OCI-LY7 (cell line): ENCODE measurements at regions not wholly inside any gene's neighbourhood (a gene's known extent, or its start where the extent isn't known, plus 50 kb on each side); places are given as distances from the start of the nearest gene placed in this dataset.

Experiments
- BruUV-seq: library from RNA; stranded (reverse); fragments of 400-500 nt; replicated peaks from 2 replicates; lab custom pipeline; 2021; lab: Mats Ljungman, UMichigan
- CTCF ChIA-PET: fragments of 300-600 bp; sonication (Branson Sonifier 250); formaldehyde crosslinking; loops from one replicate; lab custom pipeline; 2022; ENCODE audit warnings: antibody characterized with exemption; ENCODE audit not compliant: unreplicated experiment; lab: Charles Lee
- POLR2A ChIA-PET: fragments of 300-600 bp; sonication (Branson Sonifier 250); formaldehyde crosslinking; loops from one replicate; lab custom pipeline; 2022; ENCODE audit warnings: antibody characterized with exemption; lab: Charles Lee
- DNase-seq: peaks from one replicate; pipeline ENCODE4 v3.0.0-alpha.2; 2015; ENCODE audit warnings: low spot score
- H2AFZ ChIP-seq: fragments of 200-600 bp; sonication (generic), shearing (Covaris generic); 2 replicates; pipeline ENCODE4 v1.6.1; 2014; ENCODE audit warnings: mild to moderate bottlenecking, antibody characterized with exemption, low read length, moderate library complexity
- H3K27ac ChIP-seq: fragments of 200-600 bp; sonication (generic); 2 replicates; pipeline ENCODE4 v1.5.1; 2014; ENCODE audit warnings: mixed run types, low read depth, mild to moderate bottlenecking, moderate library complexity, low read length, inconsistent platforms; ENCODE audit not compliant: poor library complexity, severe bottlenecking
- H3K36me3 ChIP-seq: fragments of 200-600 bp; sonication (generic); 2 replicates; pipeline ENCODE4 v1.6.1; 2014; ENCODE audit warnings: mild to moderate bottlenecking, antibody characterized with exemption, low read length, moderate library complexity, mixed read lengths; ENCODE audit not compliant: insufficient read depth
- H3K4me1 ChIP-seq: fragments of 200-600 bp; sonication (generic); 2 replicates; pipeline ENCODE4 v1.5.1; 2014; ENCODE audit warnings: mild to moderate bottlenecking, low read length; ENCODE audit not compliant: insufficient read depth, poor library complexity, severe bottlenecking
- H3K4me2 ChIP-seq: fragments of 200-600 bp; sonication (generic); 2 replicates; pipeline ENCODE4 v1.6.1; 2014; ENCODE audit warnings: mild to moderate bottlenecking, low read length
- H3K4me3 ChIP-seq: fragments of 200-600 bp; sonication (generic); 2 replicates; pipeline ENCODE4 v1.5.1; 2014; ENCODE audit warnings: mild to moderate bottlenecking, low read depth, low read length; ENCODE audit not compliant: poor library complexity, severe bottlenecking
- H3K79me2 ChIP-seq: fragments of 200-600 bp; sonication (generic); 2 replicates; pipeline ENCODE4 v1.6.1; 2016; ENCODE audit warnings: low read depth, mild to moderate bottlenecking, low read length, moderate library complexity, mixed read lengths; ENCODE audit not compliant: insufficient read depth
- H3K9me2 ChIP-seq: fragments of 200-600 bp; sonication (generic); 2 replicates; pipeline ENCODE4 v1.6.1; 2016; ENCODE audit warnings: mild to moderate bottlenecking, low read length, mixed read lengths; ENCODE audit not compliant: insufficient read depth
- H3K9me3 ChIP-seq: fragments of 200-600 bp; sonication (generic); 2 replicates; pipeline ENCODE4 v1.6.1; 2014; ENCODE audit warnings: mild to moderate bottlenecking, mixed run types, low read length, mixed read lengths
- H4K20me1 ChIP-seq: fragments of 200-600 bp; sonication (generic); 2 replicates; pipeline ENCODE4 v1.6.1; 2014; ENCODE audit warnings: mild to moderate bottlenecking, antibody characterized with exemption, low read length, moderate library complexity, mixed read lengths; ENCODE audit not compliant: insufficient read depth
- CTCF ChIP-seq: fragments of 200-600 bp; sonication (generic); conservative IDR thresholded peaks from 2 replicates; pipeline ENCODE4 v1.5.1; 2014; ENCODE audit warnings: mild to moderate bottlenecking, antibody characterized with exemption, low read length, moderate library complexity, mixed read lengths
- EZH2phosphoT487 ChIP-seq: fragments of 200-600 bp; sonication (generic); IDR thresholded peaks from 2 replicates; pipeline ENCODE4 v1.6.1; 2018; ENCODE audit warnings: low read depth, borderline replicate concordance, mild to moderate bottlenecking, mixed run types, antibody characterized with exemption, low read length, moderate library complexity, mixed read lengths
- intact Hi-C: fragments of 100-400 bp; cut with micrococcal nuclease; formaldehyde crosslinking; loops from one replicate; pipeline ENCODE4 v1.10.0; 2022; ENCODE audit not compliant: unreplicated experiment

GRCh38 chr4:159016593-159017024, 86.3 kb upstream of the RAPGEF2 start:
- Histone ChIP-seq H4K20me1 (no peaks in the 10 kb centered on the region), H3K4me2 (no peak overlapping the region), H3K9me2 (no peaks in the 10 kb centered on the region), H3K9me3 (no peaks in the 10 kb centered on the region), H3K27ac (no peak overlapping the region), H3K36me3 (no peaks in the 10 kb centered on the region), H3K4me3 (no peak overlapping the region), H3K4me1 (peaks cover 11% of the 10 kb centered on the region), H2AFZ (no peak overlapping the region), H3K79me2 (no peaks in the 10 kb centered on the region)
- ChIA-PET CTCF (no interaction called here), POLR2A (interaction anchor here (0.6 to 1.4 kb wide), 2 partner anchors 10 to 35 kb away, joined by 3 read pairs; no protein-coding TSS in a partner anchor)
- no TSS peak for BruUV-seq
- intact Hi-C loops: no loop called here
- no peak for DNase-seq
- no peak for TF ChIP-seq EZH2phosphoT487
- no peak for TF ChIP-seq CTCF

- Histone ChIP-seq H3K36me3 (no peaks in the 10 kb centered on the region), H3K27ac (no peak overlapping the region), H3K4me1 (peaks cover 11% of the 10 kb centered on the region), H3K9me2 (no peaks in the 10 kb centered on the region), H3K9me3 (no peaks in the 10 kb centered on the region), H3K79me2 (no peaks in the 10 kb centered on the region), H2AFZ (peak overlapping the region; percentile 29; the same call in 1 of the 2 replicates), H3K4me3 (no peak overlapping the region), H4K20me1 (no peaks in the 10 kb centered on the region), H3K4me2 (no peak overlapping the region; the same call in 1 of the 2 replicates)
- ChIA-PET POLR2A (interaction anchor here (0.7 to 1.6 kb wide), 3 partner anchors 9 to 882 kb away, joined by 3 to 7 read pairs (median 3); no protein-coding TSS in a partner anchor), CTCF (no interaction called here)
- TF ChIP-seq EZH2phosphoT487: no peak
- TF ChIP-seq CTCF: no peak
- DNase-seq: peak; percentile 4
- BruUV-seq: no TSS peak
- intact Hi-C loops: no loop called here
Measured at GRCh38 chr4:159017323-159018026, 85.4 kb upstream of the RAPGEF2 start.

GRCh38 chr4:159018062-159018629, 84.7 kb upstream of the RAPGEF2 start:
- DNase-seq: peak; percentile 44

More at GRCh38 chr4:159018062-159018629, 84.7 kb upstream of the RAPGEF2 start:
- H3K79me2 ChIP-seq: no peaks in the 10 kb centered on the region
- intact Hi-C loops: no loop called here
- H3K27ac ChIP-seq: no peak overlapping the region
- H2AFZ ChIP-seq: peak overlapping the region; percentile 29; the same call in 1 of the 2 replicates
- no peaks in the 10 kb centered on the region for H3K9me3 ChIP-seq
- TF ChIP-seq CTCF (no peak), EZH2phosphoT487 (no peak)
- ChIA-PET POLR2A (interaction anchor here (0.6 to 1.6 kb wide), 3 partner anchors 9 to 240 kb away, joined by 3 to 7 read pairs (median 4); no protein-coding TSS in a partner anchor), CTCF (no interaction called here)
- H3K36me3 ChIP-seq: no peaks in the 10 kb centered on the region
- peaks cover 11% of the 10 kb centered on the region for H3K4me1 ChIP-seq
- no peaks in the 10 kb centered on the region for H3K9me2 ChIP-seq
- no TSS peak for BruUV-seq
- no peaks in the 10 kb centered on the region for H4K20me1 ChIP-seq
- H3K4me3 ChIP-seq: no peak overlapping the region
- H3K4me2 ChIP-seq: peak overlapping the region; percentile 11; the same call in 1 of the 2 replicates
